ENCODE measurements at regions not wholly inside any gene's neighbourhood (a gene's known extent, or its start where the extent isn't known, plus 50 kb on each side); places are given as distances from the start of the nearest gene placed in this dataset.

GRCh38 chr10:3002304-3002703, 65.0 kb upstream of the PFKP start:
- H3K4me2 ChIP-seq (ENCODE audit: low read length), result no peak overlapping the region

GRCh38 chr10:3000048-3000447, 67.3 kb upstream of the PFKP start:
- ChIA-PET CTCF (no interaction called here), POLR2A (ENCODE audit: unreplicated experiment) (no interaction called here)
- no peak overlapping the region for H2AFZ ChIP-seq (ENCODE audit: low read length)
- no peaks in the 10 kb centered on the region for H3K36me3 ChIP-seq (ENCODE audit: low read depth, low read length)
- H3K4me1 ChIP-seq (ENCODE audit: insufficient read depth, low read length), result peaks cover 8% of the 10 kb centered on the region
- TF ChIP-seq EZH2 (IDR thresholded peaks at IDR 0.05; ENCODE audit: low read length, unreplicated experiment), result no peak
- TF ChIP-seq, protein P1, sequence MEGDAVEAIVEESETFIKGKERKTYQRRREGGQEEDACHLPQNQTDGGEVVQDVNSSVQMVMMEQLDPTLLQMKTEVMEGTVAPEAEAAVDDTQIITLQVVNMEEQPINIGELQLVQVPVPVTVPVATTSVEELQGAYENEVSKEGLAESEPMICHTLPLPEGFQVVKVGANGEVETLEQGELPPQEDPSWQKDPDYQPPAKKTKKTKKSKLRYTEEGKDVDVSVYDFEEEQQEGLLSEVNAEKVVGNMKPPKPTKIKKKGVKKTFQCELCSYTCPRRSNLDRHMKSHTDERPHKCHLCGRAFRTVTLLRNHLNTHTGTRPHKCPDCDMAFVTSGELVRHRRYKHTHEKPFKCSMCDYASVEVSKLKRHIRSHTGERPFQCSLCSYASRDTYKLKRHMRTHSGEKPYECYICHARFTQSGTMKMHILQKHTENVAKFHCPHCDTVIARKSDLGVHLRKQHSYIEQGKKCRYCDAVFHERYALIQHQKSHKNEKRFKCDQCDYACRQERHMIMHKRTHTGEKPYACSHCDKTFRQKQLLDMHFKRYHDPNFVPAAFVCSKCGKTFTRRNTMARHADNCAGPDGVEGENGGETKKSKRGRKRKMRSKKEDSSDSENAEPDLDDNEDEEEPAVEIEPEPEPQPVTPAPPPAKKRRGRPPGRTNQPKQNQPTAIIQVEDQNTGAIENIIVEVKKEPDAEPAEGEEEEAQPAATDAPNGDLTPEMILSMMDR (conservative IDR thresholded peaks at IDR 0.05; ENCODE audit: low read depth, low read length), result no peak
- no peak for TF ChIP-seq EZH2phosphoT487 (IDR thresholded peaks at IDR 0.05; ENCODE audit: borderline replicate concordance, low read length)
- peak; percentile 13 for DNase-seq
- ATAC-seq, result peak; percentile 76
- H4K20me1 ChIP-seq (ENCODE audit: low read length), result no peaks in the 10 kb centered on the region
- H3K27ac ChIP-seq (ENCODE audit: low read length), result no peak overlapping the region
- H3K4me3 ChIP-seq (ENCODE audit: low read length), result no peak overlapping the region
- no peaks in the 10 kb centered on the region for H3K79me2 ChIP-seq (ENCODE audit: low read length)
- intact Hi-C loops (cut with micrococcal nuclease), result no loop called here
- H3K9ac ChIP-seq (ENCODE audit: low read length), result no peak overlapping the region
- no peaks in the 10 kb centered on the region for H3K9me3 ChIP-seq (ENCODE audit: low read length)
- H3F3A ChIP-seq (ENCODE audit: low read length, unreplicated experiment), result no peaks in the 10 kb centered on the region
- no TSS peak for BruUV-seq (replicated peaks)
- 0 out of 2 replicates have a peak overlapping the region, but pooled peaks have one; percentile 18 for H3K4me2 ChIP-seq (ENCODE audit: low read length)
- no peaks in the 10 kb centered on the region for H3K27me3 ChIP-seq (ENCODE audit: low read length)
- H3K9me2 ChIP-seq (replicated peaks; ENCODE audit: low read length), result no peaks in the 10 kb centered on the region

More at GRCh38 chr10:3002304-3002703, 65.0 kb upstream of the PFKP start:
- Histone ChIP-seq H3K9ac (ENCODE audit: low read length) (no peak overlapping the region), H3K4me3 (ENCODE audit: low read length) (no peak overlapping the region), H3K36me3 (ENCODE audit: low read depth, low read length) (no peaks in the 10 kb centered on the region), H3K9me2 (replicated peaks; ENCODE audit: low read length) (no peaks in the 10 kb centered on the region), H3K79me2 (ENCODE audit: low read length) (no peaks in the 10 kb centered on the region), H4K20me1 (ENCODE audit: low read length) (no peaks in the 10 kb centered on the region), H2AFZ (ENCODE audit: low read length) (no peak overlapping the region), H3K27me3 (ENCODE audit: low read length) (no peaks in the 10 kb centered on the region), H3K4me1 (ENCODE audit: insufficient read depth, low read length) (peaks cover 8% of the 10 kb centered on the region), H3F3A (ENCODE audit: low read length, unreplicated experiment) (no peaks in the 10 kb centered on the region), H3K9me3 (ENCODE audit: low read length) (no peaks in the 10 kb centered on the region), H3K27ac (ENCODE audit: low read length) (no peak overlapping the region)
- ChIA-PET POLR2A (ENCODE audit: unreplicated experiment) (no interaction called here), CTCF (no interaction called here)
- intact Hi-C loops (cut with micrococcal nuclease), result no loop called here
- TF ChIP-seq, protein P1 (conservative IDR thresholded peaks at IDR 0.05; ENCODE audit: low read depth, low read length), result no peak
- TF ChIP-seq EZH2phosphoT487 (IDR thresholded peaks at IDR 0.05; ENCODE audit: borderline replicate concordance, low read length) (no peak), EZH2 (IDR thresholded peaks at IDR 0.05; ENCODE audit: low read length, unreplicated experiment) (no peak)
- ATAC-seq, result no peak
- no TSS peak for BruUV-seq (replicated peaks)
- DNase-seq, result no peak

DNA sequence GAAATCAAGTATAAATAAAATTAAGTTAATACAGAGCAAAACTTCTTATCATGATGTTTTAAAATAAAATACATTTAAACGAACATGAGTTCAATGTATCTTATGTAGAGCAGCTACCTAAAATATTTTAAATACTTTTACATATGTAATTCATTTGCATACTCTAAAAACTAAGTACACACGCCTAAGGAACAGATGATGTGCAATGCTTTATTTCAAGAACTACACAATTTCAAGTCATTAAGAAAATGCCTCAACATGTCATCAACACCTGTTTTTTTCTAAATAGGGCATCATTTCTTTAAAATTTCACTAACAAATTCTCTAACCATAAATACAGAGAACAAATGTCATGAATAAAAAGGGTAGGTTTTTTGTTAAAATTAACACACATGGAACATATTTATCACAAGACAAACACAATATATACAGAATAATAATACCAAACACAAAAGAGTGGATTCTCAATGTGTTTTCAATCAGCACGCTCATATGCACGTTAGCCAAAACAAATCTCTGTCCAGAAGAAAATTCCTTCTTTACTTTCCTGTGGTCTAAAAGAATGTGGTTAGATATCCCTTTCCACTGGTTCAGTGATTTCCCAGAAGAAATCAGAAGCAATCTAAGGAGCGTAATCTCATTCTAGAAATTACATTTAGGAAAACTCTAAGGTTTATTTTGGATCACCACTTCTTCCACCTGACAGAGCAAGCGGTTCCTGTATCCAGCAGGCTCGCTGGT, 73.0 kb upstream of the PFKP start:
- ATAC-seq (no peak), DNase-seq (no peak)
- ChIA-PET CTCF (no interaction called here), POLR2A (ENCODE audit: unreplicated experiment) (no interaction called here)
- BruUV-seq (replicated peaks), result no TSS peak
- no peaks in the 10 kb centered on the region for H3K79me2 ChIP-seq (ENCODE audit: low read length)
- H3K36me3 ChIP-seq (ENCODE audit: low read depth, low read length), result no peaks in the 10 kb centered on the region
- H3K4me1 ChIP-seq (ENCODE audit: insufficient read depth, low read length), result no peaks in the 10 kb centered on the region
- no peak overlapping the region for H3K9ac ChIP-seq (ENCODE audit: low read length)
- no peak overlapping the region for H3K27ac ChIP-seq (ENCODE audit: low read length)
- H3K9me2 ChIP-seq (replicated peaks; ENCODE audit: low read length), result no peaks in the 10 kb centered on the region
- H3F3A ChIP-seq (ENCODE audit: low read length, unreplicated experiment), result no peaks in the 10 kb centered on the region
- H3K4me3 ChIP-seq (ENCODE audit: low read length), result no peak overlapping the region
- intact Hi-C loops (cut with micrococcal nuclease), result no loop called here
- TF ChIP-seq EZH2 (IDR thresholded peaks at IDR 0.05; ENCODE audit: low read length, unreplicated experiment) (no peak), EZH2phosphoT487 (IDR thresholded peaks at IDR 0.05; ENCODE audit: borderline replicate concordance, low read length) (no peak)
- TF ChIP-seq, protein P1 (conservative IDR thresholded peaks at IDR 0.05; ENCODE audit: low read depth, low read length), result no peak
- no peaks in the 10 kb centered on the region for H3K9me3 ChIP-seq (ENCODE audit: low read length)
- H2AFZ ChIP-seq (ENCODE audit: low read length), result no peak overlapping the region
- H3K4me2 ChIP-seq (ENCODE audit: low read length), result no peak overlapping the region
- H4K20me1 ChIP-seq (ENCODE audit: low read length), result no peaks in the 10 kb centered on the region
- H3K27me3 ChIP-seq (ENCODE audit: low read length), result no peaks in the 10 kb centered on the region

Measured in PC-3 (cell line).